Liver (tissue), 3 donors: ENCODE measurements at regions not wholly inside any gene's neighbourhood (a gene's known extent, or its start where the extent isn't known, plus 50 kb on each side); places are given as distances from the start of the nearest gene placed in this dataset.

ENCODE experiments used
- CTCF ChIP-seq: fragments of 150-350 bp; IDR thresholded peaks from 2 replicates; pipeline ENCODE4 v1.5.1; 2017; ENCODE audit warnings: improper control_type of control experiment, low read depth, low read length; ENCODE audit not compliant: missing input control
- HNF4A ChIP-seq, 2 donors: conservative IDR thresholded peaks; 2 replicates each; pipeline ENCODE4 v1.6.1; 2016; ENCODE audit warnings: antibody characterized with exemption in 2 of 2, mild to moderate bottlenecking in 2 of 2
- JUND ChIP-seq, 2 donors: IDR thresholded peaks; 2 replicates each; pipeline ENCODE4 v1.6.1; 2016; ENCODE audit warnings: antibody characterized with exemption in 2 of 2
- RAD21 ChIP-seq, 2 donors: IDR thresholded peaks; 2 replicates each; pipeline ENCODE4 v1.6.1; 2016; ENCODE audit warnings: antibody characterized with exemption in 2 of 2, mild to moderate bottlenecking in 2 of 2
- REST ChIP-seq: IDR thresholded peaks from 2 replicates; pipeline ENCODE4 v1.6.1; 2016; ENCODE audit warnings: antibody characterized with exemption, mild to moderate bottlenecking
- SP1 ChIP-seq: IDR thresholded peaks from 2 replicates; pipeline ENCODE4 v1.6.1; 2018; ENCODE audit warnings: antibody characterized with exemption, mild to moderate bottlenecking
- donor health status: healthy.
- donor health status: healthy.

GRCh38 chr6:68031054-68031453 is 604.0 kb upstream of the ADGRB3 start:
- TF ChIP-seq CTCF: no peak
- no peak for TF ChIP-seq SP1
- no peak for TF ChIP-seq HNF4A (conservative IDR thresholded peaks at IDR 0.05)
- no peak for TF ChIP-seq REST
- TF ChIP-seq JUND (IDR thresholded peaks at IDR 0.05): no peak
- no peak for TF ChIP-seq RAD21 (IDR thresholded peaks at IDR 0.05)
